ENCODE measurements at regions not wholly inside any gene's neighbourhood (a gene's known extent, or its start where the extent isn't known, plus 50 kb on each side); places are given as distances from the start of the nearest gene placed in this dataset.
A peak's percentile ranks its signal among the peaks of the same experiment; 100 is the strongest.

DNA sequence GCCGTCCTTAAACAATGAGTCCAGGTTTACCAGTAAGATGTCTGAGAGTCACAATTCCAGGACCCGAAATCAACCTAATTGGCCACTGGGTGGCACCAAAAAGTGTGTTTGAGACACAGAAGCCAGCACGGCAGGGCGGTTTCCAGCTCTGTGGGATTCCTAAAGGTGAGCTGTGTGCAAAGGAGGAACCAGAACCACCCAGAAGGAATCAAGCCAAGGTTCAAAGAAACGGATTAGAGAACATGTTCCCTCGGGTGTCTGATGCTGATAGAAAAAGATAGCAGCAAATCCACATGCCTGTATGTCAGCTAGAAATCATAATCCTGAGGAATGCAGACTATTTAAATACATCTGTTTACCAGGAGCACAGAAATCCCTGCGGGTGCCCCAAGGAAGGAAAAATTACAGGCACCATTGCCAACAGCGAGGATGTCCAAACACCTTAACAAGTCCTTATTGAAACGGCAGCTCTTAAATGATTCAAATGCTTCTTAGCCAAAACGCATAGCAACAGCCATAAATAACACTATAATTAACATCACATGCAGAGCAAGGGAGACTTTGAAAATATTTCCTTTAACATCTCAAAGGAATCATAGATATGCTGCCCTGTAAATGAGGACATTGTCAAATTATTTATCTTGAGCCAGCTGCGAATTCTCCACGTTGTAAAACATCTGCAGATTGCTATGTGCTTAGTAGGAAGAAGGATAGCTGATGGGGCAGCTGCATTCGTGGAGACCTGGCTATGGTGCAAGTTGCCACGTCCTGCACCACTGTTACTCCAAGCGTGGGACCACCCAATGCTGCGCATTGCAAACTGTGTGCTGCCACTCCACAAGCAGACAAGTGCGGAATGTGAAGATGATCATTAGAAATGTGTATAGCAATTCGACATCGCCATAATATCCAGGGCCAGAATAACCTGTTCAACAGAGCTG lies 318.7 kb upstream of the NCKAP5 start:
- no peak overlapping the region for H2BK5ac ChIP-seq (ENCODE audit: low read depth, low read length)
- no peaks in the 10 kb centered on the region for H3K9me3 ChIP-seq (ENCODE audit: insufficient read depth in 2 of 2, low read depth in 1 of 2, low read length in 1 of 2)
- H3K79me2 ChIP-seq (ENCODE audit: control insufficient read depth in 1 of 2, insufficient read depth in 2 of 2, low read length in 2 of 2), result no peaks in the 10 kb centered on the region
- H4K20me1 ChIP-seq (replicated peaks in 1 of 2; ENCODE audit: control insufficient read depth in 1 of 2, insufficient read depth in 2 of 2, low read length in 2 of 2), result no peaks in the 10 kb centered on the region
- FAIRE-seq (peak; percentile 57), DNase-seq (ENCODE audit: low read depth in 1 of 2, low spot score in 2 of 2) (peak; percentile 54 to 79)
- 68% methylated on average over 19 of the region's 19 CpGs; no CpG with 5 or more reads in 1 of the 2 experiments for WGBS, 2 experiments (ENCODE audit: extremely low coverage in 1 of 2, insufficient coverage in 1 of 2, insufficient read length in 1 of 2, insufficient replicate concordance in 2 of 2, low coverage in 1 of 2, low lambda C conversion rate in 2 of 2, missing lambda C conversion rate in 1 of 2)
- H3K4me1 ChIP-seq (replicated peaks in 1 of 4; ENCODE audit: control insufficient read depth in 3 of 4, insufficient read depth in 4 of 4, low read length in 3 of 4), result peaks cover 0 to 3% (median 2%) of the 10 kb centered on the region in 4 experiments; a peak in 3 of 7 replicates
- H3K14ac ChIP-seq (ENCODE audit: insufficient read length), result no peak overlapping the region
- no peak overlapping the region for H4K8ac ChIP-seq (ENCODE audit: extremely low read depth, insufficient read depth, low read length)
- no peaks in the 10 kb centered on the region for H3K36me3 ChIP-seq (ENCODE audit: control insufficient read depth in 2 of 4, insufficient read depth in 4 of 4, low read length in 3 of 4)
- ChIA-PET POLR2A (ENCODE audit: partially characterized antibody) (interaction anchor here (0.6 kb wide), 1 partner anchor 554 kb away, joined by 4 read pairs; no protein-coding TSS in a partner anchor), CTCF (ENCODE audit: partially characterized antibody) (interaction anchor here (0.6 to 4.5 kb wide), 41 partner anchors 11 to 1223 kb away, joined by 3 to 28 read pairs (median 4); no protein-coding TSS in a partner anchor)
- H3K23ac ChIP-seq (ENCODE audit: insufficient read length), result no peak overlapping the region
- no peak overlapping the region for H3K9ac ChIP-seq (replicated peaks in 1 of 4; ENCODE audit: extremely low read depth in 1 of 4, low read depth in 3 of 4, low read length in 3 of 4)
- H3K4me3 ChIP-seq (ENCODE audit: extremely low read depth in 1 of 4, insufficient read depth in 2 of 4, low read depth in 3 of 4, low read length in 4 of 4), result no peak overlapping the region
- H3K27me3 ChIP-seq (replicated peaks in 1 of 4; ENCODE audit: control insufficient read depth in 3 of 4, extremely low read depth in 1 of 4, insufficient read depth in 3 of 4, low read length in 3 of 4), result no peaks in the 10 kb centered on the region
- no peak overlapping the region for H2AFZ ChIP-seq (ENCODE audit: low read length)
- TF ChIP-seq SIX5 (IDR thresholded peaks at IDR 0.05; ENCODE audit: low read depth, low read length), result no peak
- TF ChIP-seq RAD21 (IDR thresholded peaks at IDR 0.05 in 1 of 2, conservative IDR thresholded peaks at IDR 0.05 in 1 of 2; ENCODE audit: low read depth in 2 of 2, low read length in 2 of 2), result peak; percentile 87 to 94
- TF ChIP-seq, protein P1, sequence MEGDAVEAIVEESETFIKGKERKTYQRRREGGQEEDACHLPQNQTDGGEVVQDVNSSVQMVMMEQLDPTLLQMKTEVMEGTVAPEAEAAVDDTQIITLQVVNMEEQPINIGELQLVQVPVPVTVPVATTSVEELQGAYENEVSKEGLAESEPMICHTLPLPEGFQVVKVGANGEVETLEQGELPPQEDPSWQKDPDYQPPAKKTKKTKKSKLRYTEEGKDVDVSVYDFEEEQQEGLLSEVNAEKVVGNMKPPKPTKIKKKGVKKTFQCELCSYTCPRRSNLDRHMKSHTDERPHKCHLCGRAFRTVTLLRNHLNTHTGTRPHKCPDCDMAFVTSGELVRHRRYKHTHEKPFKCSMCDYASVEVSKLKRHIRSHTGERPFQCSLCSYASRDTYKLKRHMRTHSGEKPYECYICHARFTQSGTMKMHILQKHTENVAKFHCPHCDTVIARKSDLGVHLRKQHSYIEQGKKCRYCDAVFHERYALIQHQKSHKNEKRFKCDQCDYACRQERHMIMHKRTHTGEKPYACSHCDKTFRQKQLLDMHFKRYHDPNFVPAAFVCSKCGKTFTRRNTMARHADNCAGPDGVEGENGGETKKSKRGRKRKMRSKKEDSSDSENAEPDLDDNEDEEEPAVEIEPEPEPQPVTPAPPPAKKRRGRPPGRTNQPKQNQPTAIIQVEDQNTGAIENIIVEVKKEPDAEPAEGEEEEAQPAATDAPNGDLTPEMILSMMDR (IDR thresholded peaks at IDR 0.05; ENCODE audit: control extremely low read depth in 1 of 3, insufficient read depth in 1 of 3, low read depth in 1 of 3, low read length in 3 of 3), result peak; percentile 53 to 80 (median 74)
- TF ChIP-seq TBP (IDR thresholded peaks at IDR 0.05; ENCODE audit: low read depth, low read length), result no peak
- TF ChIP-seq NANOG (IDR thresholded peaks at IDR 0.05; ENCODE audit: insufficient read depth, low read depth, low read length, poor library complexity, severe bottlenecking), result peak; percentile 34
- H3K18ac ChIP-seq (ENCODE audit: extremely low read depth, low read length), result no peak overlapping the region
- H2BK12ac ChIP-seq (ENCODE audit: low read depth, low read length), result no peak overlapping the region
- no peak overlapping the region for H3K4me2 ChIP-seq (ENCODE audit: insufficient read depth in 1 of 2, low read depth in 2 of 2, low read length in 2 of 2)
- H2BK20ac ChIP-seq (ENCODE audit: low read length), result no peak overlapping the region
- no peaks in the 10 kb centered on the region for H3K23me2 ChIP-seq (ENCODE audit: low read depth, low read length)
- H3K27ac ChIP-seq (ENCODE audit: low read depth, low read length), result no peak overlapping the region
- H3K56ac ChIP-seq (replicated peaks; ENCODE audit: insufficient read length, low read depth, low read length), result no peak overlapping the region
- no peak overlapping the region for H2BK15ac ChIP-seq (ENCODE audit: low read length)
- no peak overlapping the region for H4K5ac ChIP-seq (ENCODE audit: insufficient read length, low read depth, low read length)
- H3K79me1 ChIP-seq (ENCODE audit: low read depth, low read length), result no peaks in the 10 kb centered on the region
- H4K91ac ChIP-seq (replicated peaks; ENCODE audit: insufficient read length, low read length), result no peak overlapping the region
- no peak overlapping the region for H2BK120ac ChIP-seq (replicated peaks; ENCODE audit: low read depth, low read length)
- H3K4ac ChIP-seq (replicated peaks; ENCODE audit: insufficient read length, low read depth, low read length), result no peak overlapping the region
- no peak overlapping the region for H2AK5ac ChIP-seq (ENCODE audit: low read depth, low read length)

Measured in H1 (cell line).